Neural crest cell (in vitro differentiated cells): ENCODE measurements at regions not wholly inside any gene's neighbourhood (a gene's known extent, or its start where the extent isn't known, plus 50 kb on each side); places are given as distances from the start of the nearest gene placed in this dataset.

Source experiments
- DNase-seq: peaks from one replicate; pipeline ENCODE4 v3.0.0; 2021; ENCODE audit warnings: low read depth, mixed read lengths, low spot score
- H3K27ac Mint-ChIP-seq: one replicate; pipeline ENCODE4 v1.8.0; 2021; ENCODE audit warnings: mild to moderate bottlenecking, mixed read lengths; ENCODE audit not compliant: unreplicated experiment
- H3K27me3 Mint-ChIP-seq: 2 replicates; pipeline ENCODE4 v1.8.0; 2021; ENCODE audit warnings: low read depth, mild to moderate bottlenecking, mixed read lengths
- H3K36me3 Mint-ChIP-seq: 2 replicates; pipeline ENCODE4 v1.8.0; 2021; ENCODE audit warnings: low read depth, mild to moderate bottlenecking, mixed read lengths
- H3K4me1 Mint-ChIP-seq: 2 replicates; pipeline ENCODE4 v1.8.0; 2021; ENCODE audit warnings: mixed read lengths
- H3K4me3 Mint-ChIP-seq: one replicate; pipeline ENCODE4 v1.8.0; 2021; ENCODE audit warnings: mild to moderate bottlenecking, mixed read lengths
- H3K9me3 Mint-ChIP-seq: 2 replicates; pipeline ENCODE4 v1.8.0; 2021; ENCODE audit warnings: mixed read lengths
- TF ChIP-seq, protein P1 (sequence below): fragments of 200-600 bp; sonication (generic); conservative IDR thresholded peaks from 2 replicates; pipeline ENCODE4 v1.5.0; 2021; ENCODE audit warnings: antibody characterized with exemption, mild to moderate bottlenecking

DNA sequence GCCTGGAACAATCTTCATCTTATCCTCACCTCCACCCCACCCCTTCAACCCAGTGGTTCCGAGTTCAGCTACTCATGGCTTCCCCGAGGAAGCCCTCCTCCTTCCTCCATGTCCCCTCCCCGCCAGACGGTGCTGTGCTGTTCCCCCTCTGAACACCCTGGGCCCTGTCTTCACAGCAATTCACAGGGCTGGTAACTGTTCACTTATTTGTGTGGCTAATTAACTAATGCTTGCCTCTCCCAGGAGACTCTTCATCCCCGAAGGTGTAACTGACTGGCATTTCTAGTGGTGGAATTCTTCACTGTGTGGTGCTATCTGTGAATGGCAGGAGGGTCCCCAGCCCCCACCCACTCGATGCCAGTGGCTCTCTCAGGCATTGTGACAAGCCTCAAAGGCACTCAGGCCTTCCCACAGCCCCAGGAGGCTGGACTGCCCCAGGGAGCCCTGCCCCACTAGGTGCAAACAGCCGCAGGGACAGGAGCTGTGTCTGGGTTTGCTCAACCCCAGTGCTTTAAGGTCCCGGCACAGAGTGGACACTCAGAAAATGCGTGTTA lies 133.7 kb upstream of the ID2 start:
- H3K27me3 Mint-ChIP-seq, result no peaks in the 10 kb centered on the region
- H3K27ac Mint-ChIP-seq, result peak overlapping the region; percentile 89
- peaks cover 22% of the 10 kb centered on the region for H3K4me1 Mint-ChIP-seq
- no peaks in the 10 kb centered on the region for H3K9me3 Mint-ChIP-seq
- TF ChIP-seq, protein P1, sequence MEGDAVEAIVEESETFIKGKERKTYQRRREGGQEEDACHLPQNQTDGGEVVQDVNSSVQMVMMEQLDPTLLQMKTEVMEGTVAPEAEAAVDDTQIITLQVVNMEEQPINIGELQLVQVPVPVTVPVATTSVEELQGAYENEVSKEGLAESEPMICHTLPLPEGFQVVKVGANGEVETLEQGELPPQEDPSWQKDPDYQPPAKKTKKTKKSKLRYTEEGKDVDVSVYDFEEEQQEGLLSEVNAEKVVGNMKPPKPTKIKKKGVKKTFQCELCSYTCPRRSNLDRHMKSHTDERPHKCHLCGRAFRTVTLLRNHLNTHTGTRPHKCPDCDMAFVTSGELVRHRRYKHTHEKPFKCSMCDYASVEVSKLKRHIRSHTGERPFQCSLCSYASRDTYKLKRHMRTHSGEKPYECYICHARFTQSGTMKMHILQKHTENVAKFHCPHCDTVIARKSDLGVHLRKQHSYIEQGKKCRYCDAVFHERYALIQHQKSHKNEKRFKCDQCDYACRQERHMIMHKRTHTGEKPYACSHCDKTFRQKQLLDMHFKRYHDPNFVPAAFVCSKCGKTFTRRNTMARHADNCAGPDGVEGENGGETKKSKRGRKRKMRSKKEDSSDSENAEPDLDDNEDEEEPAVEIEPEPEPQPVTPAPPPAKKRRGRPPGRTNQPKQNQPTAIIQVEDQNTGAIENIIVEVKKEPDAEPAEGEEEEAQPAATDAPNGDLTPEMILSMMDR, result no peak
- no peak overlapping the region for H3K4me3 Mint-ChIP-seq
- DNase-seq, result no peak
- H3K36me3 Mint-ChIP-seq, result no peaks in the 10 kb centered on the region

DNA sequence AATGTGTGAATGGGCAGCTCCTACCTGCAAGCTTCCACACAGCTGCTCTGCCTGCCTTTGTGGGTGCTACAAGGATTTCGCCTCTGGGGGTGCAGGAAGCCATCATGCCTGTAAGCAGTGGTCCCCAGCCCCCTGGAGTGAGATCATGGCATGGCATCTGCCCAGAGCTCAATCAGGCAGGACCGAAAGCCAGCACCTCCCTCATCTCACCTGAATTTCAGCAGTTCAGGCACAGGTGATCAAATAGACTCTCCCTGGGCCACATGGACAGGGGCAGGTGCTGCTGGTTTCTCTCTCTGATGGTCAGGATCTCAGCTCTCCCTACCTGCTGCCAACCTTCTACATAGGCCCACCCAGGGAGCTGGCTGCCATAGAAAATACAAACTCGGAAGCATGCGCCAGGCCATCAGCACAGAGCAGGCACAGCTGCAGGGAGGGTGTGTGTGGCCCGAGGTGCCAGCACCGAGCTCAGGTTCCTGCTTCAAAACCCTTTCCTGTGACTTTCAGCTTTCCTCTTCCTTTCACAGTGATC lies 133.2 kb upstream of the ID2 start:
- Mint-ChIP-seq H3K4me1 (peaks cover 22% of the 10 kb centered on the region), H3K27me3 (no peaks in the 10 kb centered on the region), H3K4me3 (no peak overlapping the region), H3K36me3 (no peaks in the 10 kb centered on the region), H3K9me3 (no peaks in the 10 kb centered on the region), H3K27ac (no peak overlapping the region)
- DNase-seq, result no peak
- TF ChIP-seq, protein P1, result no peak

DNA sequence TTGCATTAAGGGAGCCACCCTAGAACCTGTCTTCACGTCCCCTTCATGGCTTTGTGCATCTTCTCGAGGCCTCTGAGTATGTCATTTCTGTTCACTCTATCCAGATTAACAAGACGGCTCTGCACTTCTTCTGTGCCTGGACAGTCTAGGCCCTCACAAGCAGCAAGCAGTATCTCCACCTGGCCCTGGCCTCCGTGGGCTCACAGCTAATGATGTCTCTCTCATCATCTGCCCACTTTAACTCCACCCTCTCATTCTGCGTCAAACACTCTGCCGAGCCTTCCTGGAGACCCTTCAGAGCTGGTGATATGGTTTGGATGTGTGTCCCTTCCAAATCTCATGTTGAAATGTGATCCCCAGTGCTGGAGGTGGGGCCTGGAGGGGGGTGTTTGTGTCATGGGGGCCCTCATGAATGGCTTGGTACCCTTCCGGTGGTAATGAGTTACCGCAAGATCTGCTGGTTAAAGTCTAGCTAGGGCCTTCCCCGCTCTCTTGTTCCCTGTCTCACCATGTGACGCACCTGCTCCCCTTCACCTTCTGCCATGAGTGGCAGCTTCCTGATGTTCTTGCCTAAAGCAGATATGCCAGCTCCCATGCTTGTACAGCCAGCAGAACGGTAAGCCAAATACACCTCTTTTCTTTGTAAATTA lies 132.5 kb upstream of the ID2 start:
- no peaks in the 10 kb centered on the region for H3K27me3 Mint-ChIP-seq
- H3K4me1 Mint-ChIP-seq, result peaks cover 22% of the 10 kb centered on the region
- TF ChIP-seq, protein P1, result no peak
- H3K27ac Mint-ChIP-seq, result no peak overlapping the region
- no peak for DNase-seq
- H3K9me3 Mint-ChIP-seq, result no peaks in the 10 kb centered on the region
- no peaks in the 10 kb centered on the region for H3K36me3 Mint-ChIP-seq
- H3K4me3 Mint-ChIP-seq, result no peak overlapping the region

DNA sequence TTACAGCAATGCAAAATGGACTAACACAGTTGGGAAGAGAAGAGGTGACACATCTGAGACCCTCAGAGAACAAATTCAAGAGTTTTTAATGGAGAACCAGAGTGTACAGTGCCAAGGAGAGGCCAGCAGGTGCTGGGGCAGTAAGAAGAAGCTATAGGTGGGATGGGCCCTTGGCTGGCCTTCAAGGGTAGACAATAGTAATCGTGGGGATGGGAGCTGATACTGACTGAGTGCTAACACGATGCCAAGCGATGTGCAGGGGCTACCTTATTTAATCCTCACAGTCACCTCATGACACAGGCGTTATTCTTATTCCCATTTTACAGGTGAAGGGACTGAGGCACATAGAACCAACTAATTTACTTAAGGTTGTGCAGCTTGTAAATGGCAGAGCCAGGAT lies 131.9 kb upstream of the ID2 start:
- Mint-ChIP-seq H3K27ac (no peak overlapping the region), H3K4me3 (no peak overlapping the region), H3K9me3 (no peaks in the 10 kb centered on the region), H3K4me1 (peaks cover 22% of the 10 kb centered on the region), H3K27me3 (no peaks in the 10 kb centered on the region), H3K36me3 (no peaks in the 10 kb centered on the region)
- no peak for DNase-seq
- TF ChIP-seq, protein P1, result no peak

DNA sequence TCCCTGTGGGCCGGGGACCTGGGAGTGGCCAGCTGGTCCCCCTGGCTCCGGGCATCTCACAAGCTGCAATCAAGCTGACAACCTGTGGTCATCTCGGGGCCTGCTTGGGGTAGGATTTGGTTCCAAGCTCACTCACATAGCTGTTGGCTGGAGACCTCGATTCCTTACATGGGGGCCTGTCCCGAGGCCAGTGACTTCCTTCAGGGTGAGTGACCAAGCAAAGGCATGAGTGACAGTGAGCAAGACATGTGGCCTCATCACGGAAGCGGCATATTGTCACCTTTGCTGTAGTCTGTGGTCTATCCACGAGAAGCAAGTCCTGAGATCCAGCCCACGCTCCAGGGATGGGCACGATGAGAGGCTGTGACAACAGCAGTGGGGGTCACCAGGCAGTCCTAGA lies 131.4 kb upstream of the ID2 start:
- no peak for DNase-seq
- Mint-ChIP-seq H3K4me3 (no peak overlapping the region), H3K9me3 (peaks cover 3% of the 10 kb centered on the region), H3K4me1 (peaks cover 22% of the 10 kb centered on the region), H3K27me3 (no peaks in the 10 kb centered on the region), H3K36me3 (peaks cover 3% of the 10 kb centered on the region), H3K27ac (no peak overlapping the region)
- TF ChIP-seq, protein P1, result no peak
